IMR-90 (cell line): ENCODE measurements at regions not wholly inside any gene's neighbourhood (a gene's known extent, or its start where the extent isn't known, plus 50 kb on each side); places are given as distances from the start of the nearest gene placed in this dataset.
"Not testable (repeated sequence)": the region's sequence is repeated elsewhere in the genome, so short reads cannot be mapped to it uniquely, and the experiment has no call there.

Experiments
- ATAC-seq: fragments of 200-7000 bp; cut with Tn5 transposase; 2 replicates; pipeline ENCODE4 v1.9.1; 2020; ENCODE audit warnings: low read depth, mild to moderate bottlenecking, moderate library complexity
- BruUV-seq: library from RNA; stranded (reverse); fragments of 400-500 nt; replicated peaks from 2 replicates; lab custom pipeline; 2021; lab: Mats Ljungman, UMichigan
- CTCF ChIA-PET: fragments of 300-600 bp; formaldehyde crosslinking; extraction: SDS; loops from one replicate; lab custom pipeline; 2021; ENCODE audit warnings: antibody characterized with exemption; lab: Yijun Ruan, JAX
- POLR2A ChIA-PET: fragments of 300-600 bp; sonication (Branson Sonifier 250); formaldehyde crosslinking; loops from one replicate; lab custom pipeline; 2022; ENCODE audit warnings: antibody characterized with exemption; ENCODE audit not compliant: unreplicated experiment; lab: Charles Lee
- DNase-seq: peaks from one replicate; pipeline ENCODE4 v3.0.0; 2013
- H2AFZ ChIP-seq: replicated peaks from 2 replicates; pipeline ENCODE3; 2013; ENCODE audit warnings: low read length, mild to moderate bottlenecking; ENCODE audit not compliant: poor library complexity
- H2AK5ac ChIP-seq: 2 replicates; pipeline ENCODE4 v1.6.1; 2013; ENCODE audit warnings: low read depth, low read length, inconsistent platforms
- H2AK9ac ChIP-seq: replicated peaks from 2 replicates; pipeline ENCODE3; 2013; ENCODE audit warnings: mild to moderate bottlenecking, low read depth, low read length, moderate library complexity; ENCODE audit not compliant: poor library complexity
- H2BK120ac ChIP-seq: 2 replicates; pipeline ENCODE4 v1.6.1; 2013; ENCODE audit warnings: low read depth, low read length, inconsistent platforms
- H2BK15ac ChIP-seq: 3 replicates; pipeline ENCODE4 v1.6.1; 2013; ENCODE audit warnings: low read depth, low read length, inconsistent platforms
- H2BK20ac ChIP-seq: 2 replicates; pipeline ENCODE4 v1.6.1; 2013; ENCODE audit warnings: low read depth, mild to moderate bottlenecking, inconsistent platforms, low read length, moderate library complexity
- H2BK5ac ChIP-seq: 2 replicates; pipeline ENCODE4 v1.6.1; 2013; ENCODE audit warnings: mild to moderate bottlenecking, low read depth, low read length, inconsistent platforms; ENCODE audit not compliant: poor library complexity, severe bottlenecking
- H3K14ac ChIP-seq: replicated peaks from 2 replicates; pipeline ENCODE4 v1.6.1; 2013; ENCODE audit warnings: low read depth, low read length, inconsistent platforms
- H3K18ac ChIP-seq: 2 replicates; pipeline ENCODE4 v1.6.1; 2013; ENCODE audit warnings: low read depth, low read length, control low read depth
- H3K23ac ChIP-seq: 2 replicates; pipeline ENCODE4 v1.6.1; 2013; ENCODE audit warnings: low read depth, low read length, inconsistent platforms
- H3K27ac ChIP-seq: 2 replicates; pipeline ENCODE4 v1.5.1; 2013; ENCODE audit warnings: mild to moderate bottlenecking, control low read depth, low read length; ENCODE audit not compliant: insufficient read depth
- H3K27me3 ChIP-seq: 2 replicates; pipeline ENCODE4 v1.6.1; 2013; ENCODE audit warnings: low read length; ENCODE audit not compliant: control insufficient read depth, insufficient read depth
- H3K36me3 ChIP-seq: 2 replicates; pipeline ENCODE4 v1.6.1; 2013; ENCODE audit warnings: low read length, mixed read lengths; ENCODE audit not compliant: control insufficient read depth, insufficient read depth
- H3K4ac ChIP-seq: 2 replicates; pipeline ENCODE4 v1.6.1; 2013; ENCODE audit warnings: low read depth, low read length, inconsistent platforms
- H3K4me1 ChIP-seq: 2 replicates; pipeline ENCODE4 v1.6.1; 2013; ENCODE audit warnings: low read length, mixed read lengths; ENCODE audit not compliant: control insufficient read depth, insufficient read depth
- H3K4me2 ChIP-seq: 2 replicates; pipeline ENCODE4 v1.6.1; 2013; ENCODE audit warnings: low read depth, mild to moderate bottlenecking, control low read depth, low read length, moderate library complexity
- H3K4me3 ChIP-seq: 2 replicates; pipeline ENCODE4 v1.5.1; 2013; ENCODE audit warnings: low read depth, mild to moderate bottlenecking, control low read depth, low read length, moderate library complexity; ENCODE audit not compliant: insufficient read depth
- H3K56ac ChIP-seq: 2 replicates; pipeline ENCODE4 v1.6.1; 2013; ENCODE audit warnings: low read length, inconsistent platforms; ENCODE audit not compliant: insufficient read depth; ENCODE audit errors: extremely low read depth
- H3K79me1 ChIP-seq, 2 experiments: 2 replicates each; pipeline ENCODE4 v1.6.1; 2013; ENCODE audit warnings: low read length in 2 of 2, inconsistent platforms in 1 of 2, low read depth in 1 of 2
- H3K9ac ChIP-seq: 2 replicates; pipeline ENCODE4 v1.6.1; 2013; ENCODE audit warnings: low read depth, low read length, control low read depth
- H3K9me1 ChIP-seq: 2 replicates; pipeline ENCODE4 v1.6.1; 2013; ENCODE audit warnings: low read length, inconsistent platforms; ENCODE audit not compliant: insufficient read depth
- H3K9me3 ChIP-seq: 2 replicates; pipeline ENCODE4 v1.6.1; 2013; ENCODE audit warnings: low read length; ENCODE audit not compliant: control insufficient read depth, insufficient read depth
- H4K20me1 ChIP-seq: 2 replicates; pipeline ENCODE4 v1.6.1; 2013; ENCODE audit warnings: low read length, inconsistent platforms; ENCODE audit not compliant: insufficient read depth
- H4K5ac ChIP-seq: 2 replicates; pipeline ENCODE4 v1.6.1; 2013; ENCODE audit warnings: mild to moderate bottlenecking, low read depth, low read length, control low read depth
- H4K8ac ChIP-seq, 2 experiments: 2 replicates each; pipeline ENCODE4 v1.6.1; 2013; ENCODE audit warnings: low read depth in 2 of 2, low read length in 2 of 2, control low read depth in 1 of 2, inconsistent platforms in 1 of 2
- H4K91ac ChIP-seq: 2 replicates; pipeline ENCODE4 v1.6.1; 2013; ENCODE audit warnings: low read depth, low read length, inconsistent platforms; ENCODE audit not compliant: insufficient read depth
- WGBS, 2 experiments: methylation state at CpG; one replicate each; pipeline versions ENCODE4 v1.1.5 to v1.1.7; 2013; ENCODE audit warnings: missing lambda C conversion rate in 2 of 2; ENCODE audit not compliant: insufficient read length in 1 of 2; ENCODE audit errors: extremely low coverage in 2 of 2; 5-methylcytosine and 5-hydroxymethylcytosine counted together
- dilution Hi-C: fragments of 300-500 bp; cut with HindIII; formaldehyde crosslinking; loops from one replicate; pipeline ENCODE4 v1.14.3; 2018; ENCODE audit warnings: low sequenced_read_pairs; ENCODE audit not compliant: unreplicated experiment
- in situ Hi-C: fragments of 300-500 bp; cut with MboI; formaldehyde crosslinking; loops from 3 replicates; pipeline ENCODE4 v1.14.3; 2019; ENCODE audit warnings: low sequenced_read_pairs, inconsistent platforms, mixed read lengths
- intact Hi-C: fragments of 100-400 bp; cut with micrococcal nuclease; formaldehyde crosslinking; loops from 2 replicates; pipeline ENCODE4 v1.10.0; 2022

DNA sequence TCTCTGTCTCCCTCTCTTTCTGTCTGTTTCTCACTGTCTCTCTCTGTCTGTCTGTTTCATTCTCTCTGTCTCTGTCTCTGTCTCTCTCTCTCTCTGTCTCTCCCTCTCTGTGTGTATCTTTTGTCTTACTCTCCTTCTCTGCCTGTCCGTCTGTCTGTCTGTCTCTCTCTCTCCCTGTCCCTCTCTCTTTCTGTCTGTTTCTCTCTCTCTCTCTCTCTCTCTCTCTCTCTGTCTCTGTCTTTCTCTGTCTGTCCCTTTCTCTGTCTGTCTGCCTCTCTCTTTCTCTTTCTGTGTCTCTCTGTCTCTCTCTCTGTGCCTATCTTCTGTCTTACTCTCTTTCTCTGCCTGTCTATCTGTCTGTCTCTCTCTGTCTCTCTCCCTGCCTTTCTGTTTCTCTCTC is 2288.4 kb upstream of the TPTE start:
- ATAC-seq, H2BK15ac ChIP-seq, H3K9me1 ChIP-seq, CTCF ChIA-PET, H3K27me3 ChIP-seq, H4K20me1 ChIP-seq, H4K5ac ChIP-seq, H4K91ac ChIP-seq, H2AK5ac ChIP-seq, H3K14ac ChIP-seq, H3K9me3 ChIP-seq, BruUV-seq, POLR2A ChIA-PET, H2BK120ac ChIP-seq, H3K4ac ChIP-seq, H2AK9ac ChIP-seq, H3K9ac ChIP-seq, H3K4me3 ChIP-seq, H3K79me1 ChIP-seq, H2BK20ac ChIP-seq, dilution Hi-C loops, H3K4me1 ChIP-seq, in situ Hi-C loops, H3K36me3 ChIP-seq, H3K23ac ChIP-seq, H2BK5ac ChIP-seq, DNase-seq, H3K18ac ChIP-seq, H4K8ac ChIP-seq, H2AFZ ChIP-seq, H3K56ac ChIP-seq, H3K4me2 ChIP-seq, H3K27ac ChIP-seq, intact Hi-C loops: not testable (repeated sequence)
- 67% methylated on average over 1 of the region's 1 CpG; no CpG with 5 or more reads in 1 of the 2 experiments for WGBS, 2 experiments

- H4K91ac ChIP-seq, H4K5ac ChIP-seq, CTCF ChIA-PET, H3K79me1 ChIP-seq, H3K14ac ChIP-seq, H3K27me3 ChIP-seq, H3K27ac ChIP-seq, H3K9me1 ChIP-seq, H3K4me2 ChIP-seq, intact Hi-C loops, ATAC-seq, dilution Hi-C loops, H4K8ac ChIP-seq, H3K4me3 ChIP-seq, H3K56ac ChIP-seq, POLR2A ChIA-PET, H2BK15ac ChIP-seq, H2AK5ac ChIP-seq, H3K9ac ChIP-seq, H2BK20ac ChIP-seq, H3K4ac ChIP-seq, DNase-seq, H4K20me1 ChIP-seq, H3K9me3 ChIP-seq, BruUV-seq, H2BK120ac ChIP-seq, H2AK9ac ChIP-seq, H3K18ac ChIP-seq, H2BK5ac ChIP-seq, in situ Hi-C loops, H3K4me1 ChIP-seq, H3K23ac ChIP-seq, H2AFZ ChIP-seq, H3K36me3 ChIP-seq: not testable (repeated sequence)
- no CpG with 5 or more reads among the region's 1 CpG for WGBS, 2 experiments
These were observed 2287.3 kb upstream of the TPTE start for GRCh38 chr21:8234059-8234458.
